HepG2 (cell line): ENCODE measurements at regions not wholly inside any gene's neighbourhood (a gene's known extent, or its start where the extent isn't known, plus 50 kb on each side); places are given as distances from the start of the nearest gene placed in this dataset.

Source experiments
- ATAC-seq: fragments of 200-7000 bp; cut with Tn5 transposase; 3 replicates; pipeline ENCODE4 v1.9.1; 2020; ENCODE audit warnings: mild to moderate bottlenecking, moderate library complexity
- BruUV-seq: library from RNA; stranded (reverse); fragments of 400-500 nt; replicated peaks from 2 replicates; lab custom pipeline; 2021; lab: Mats Ljungman, UMichigan
- CTCF ChIA-PET: fragments of 300-600 bp; formaldehyde crosslinking; extraction: SDS; loops from one replicate; lab custom pipeline; 2021; ENCODE audit warnings: low total read pairs, inconsistent platforms, low intra/inter-chr PET ratio; lab: Yijun Ruan, JAX
- POLR2A ChIA-PET: fragments of 350-600 bp; sonication (Branson Sonifier 250); formaldehyde crosslinking; loops from one replicate; lab custom pipeline; 2020; ENCODE audit warnings: antibody characterized with exemption, inconsistent platforms; lab: Yijun Ruan, JAX
- DNase-seq: peaks from one replicate; pipeline ENCODE4 v3.0.0-alpha.2; 2015; ENCODE audit warnings: low spot score
- FAIRE-seq: peaks from 3 replicates; lab custom pipeline; 2011; peaks lifted over from hg19 to GRCh38; lab: Jason Lieb, UNC
- H2AFZ ChIP-seq: one replicate; pipeline ENCODE4 v1.6.1; 2011; ENCODE audit warnings: low read length, inconsistent platforms
- H3K27ac ChIP-seq: fragments of 300-600 bp; 3 replicates; pipeline ENCODE4 v1.8.0; 2011; ENCODE audit warnings: mixed run types, mild to moderate bottlenecking, mixed read lengths, low read length, inconsistent platforms; ENCODE audit not compliant: insufficient read depth; ENCODE audit errors: extremely low read length
- H3K27me3 ChIP-seq, 2 experiments: fragments of 200-600 bp in 1 of 2; 2 replicates in 1 of 2; 3 replicates in 1 of 2; pipeline versions ENCODE4 v1.6.0 to v1.8.0; 2011; ENCODE audit warnings: low read length in 2 of 2, mild to moderate bottlenecking in 2 of 2, moderate library complexity in 2 of 2, inconsistent platforms in 1 of 2; ENCODE audit not compliant: insufficient read depth in 2 of 2, control insufficient read depth in 1 of 2
- H3K36me3 ChIP-seq, 2 experiments: fragments of 200-600 bp in 1 of 2; replicated peaks in 1 of 2; 2 replicates in 1 of 2; 3 replicates in 1 of 2; pipeline versions ENCODE4 v1.5.1 to v1.8.0; 2011; ENCODE audit warnings: low read length in 2 of 2, inconsistent platforms in 1 of 2; ENCODE audit not compliant: insufficient read depth in 2 of 2, control insufficient read depth in 1 of 2
- H3K4me1 ChIP-seq: 2 replicates; pipeline ENCODE4 v1.5.1; 2012; ENCODE audit warnings: low read length, inconsistent platforms; ENCODE audit not compliant: insufficient read depth
- H3K4me2 ChIP-seq: 2 replicates; pipeline ENCODE4 v1.6.0; 2011; ENCODE audit warnings: low read depth, low read length, inconsistent platforms
- H3K4me3 ChIP-seq, 3 experiments: fragments of 200-600 bp in 1 of 3; sonication (generic), shearing (Covaris generic) in 1 of 3; replicated peaks in 1 of 3; 2 replicates each; pipeline ENCODE4 v1.5.1; 2011 to 2016; ENCODE audit warnings: low read length in 3 of 3, inconsistent platforms in 2 of 3, low read depth in 2 of 3, mild to moderate bottlenecking in 2 of 3, control low read depth in 1 of 3, mixed read lengths in 1 of 3; ENCODE audit not compliant: insufficient read depth in 1 of 3
- H3K79me2 ChIP-seq: one replicate; pipeline ENCODE4 v1.6.1; 2011; ENCODE audit warnings: low read length, inconsistent platforms; ENCODE audit not compliant: insufficient read depth
- H3K9ac ChIP-seq: 2 replicates; pipeline ENCODE4 v1.6.0; 2011; ENCODE audit warnings: mild to moderate bottlenecking, low read depth, low read length, inconsistent platforms; ENCODE audit not compliant: insufficient read depth
- H3K9me3 ChIP-seq: 2 replicates; pipeline ENCODE4 v1.5.1; 2012; ENCODE audit warnings: mild to moderate bottlenecking, low read length
- H4K20me1 ChIP-seq: 2 replicates; pipeline ENCODE4 v1.6.0; 2011; ENCODE audit warnings: inconsistent platforms, mild to moderate bottlenecking, low read length, moderate library complexity; ENCODE audit not compliant: insufficient read depth
- CBFB ChIP-seq: sonication (generic); formaldehyde crosslinking; IDR thresholded peaks from 2 replicates; pipeline ENCODE4 v1.4.0; 2020; ENCODE audit warnings: missing genetic modification reagents
- FOSL1 ChIP-seq: sonication (generic); formaldehyde crosslinking; IDR thresholded peaks from 2 replicates; pipeline ENCODE4 v1.9.0; 2021; ENCODE audit warnings: missing genetic modification reagents, borderline replicate concordance
- FOXC1 ChIP-seq: sonication (generic); formaldehyde crosslinking; IDR thresholded peaks from 2 replicates; pipeline ENCODE4 v1.8.0; 2022; ENCODE audit warnings: mild to moderate bottlenecking, missing genetic modification reagents, borderline replicate concordance
- FOXP4 ChIP-seq: sonication (generic); formaldehyde crosslinking; IDR thresholded peaks from 2 replicates; pipeline ENCODE4 v1.4.0; 2020; ENCODE audit warnings: missing genetic modification reagents
- GABPB1 ChIP-seq: IDR thresholded peaks from 2 replicates; pipeline ENCODE4 v1.6.1; 2016; ENCODE audit warnings: mild to moderate bottlenecking, missing genetic modification reagents, moderate library complexity, missing compliant biosample characterization
- MTA3 ChIP-seq: sonication (generic); formaldehyde crosslinking; IDR thresholded peaks from 2 replicates; pipeline ENCODE4 v1.4.0; 2020; ENCODE audit warnings: missing genetic modification reagents
- SMARCE1 ChIP-seq: fragments of 450-650 bp; IDR thresholded peaks from 2 replicates; pipeline ENCODE4 v1.6.1; 2017; ENCODE audit warnings: borderline replicate concordance
- TCF7L2 ChIP-seq: IDR thresholded peaks from 2 replicates; pipeline ENCODE4 v1.6.1; 2011; ENCODE audit warnings: mild to moderate bottlenecking, low read depth, low read length, moderate library complexity
- TGIF2 ChIP-seq: IDR thresholded peaks from 2 replicates; pipeline ENCODE4 v1.6.1; 2016; ENCODE audit warnings: control low read depth, missing compliant biosample characterization
- U2AF2 ChIP-seq: fragments of 200-400 bp; formaldehyde crosslinking; IDR thresholded peaks from 2 replicates; pipeline ENCODE4 v1.6.1; 2017; ENCODE audit warnings: low read depth, mild to moderate bottlenecking, low read length
- XRCC5 ChIP-seq: fragments of 200-400 bp; formaldehyde crosslinking; optimal IDR thresholded peaks from 2 replicates; pipeline ENCODE3; 2017; ENCODE audit warnings: mild to moderate bottlenecking, low read length
- ZBTB7A ChIP-seq: sonication (generic); formaldehyde crosslinking; IDR thresholded peaks from 2 replicates; pipeline ENCODE4 v1.8.0; 2022; ENCODE audit warnings: mild to moderate bottlenecking, missing genetic modification reagents
- ZFP62 ChIP-seq: sonication (generic); formaldehyde crosslinking; IDR thresholded peaks from 2 replicates; pipeline ENCODE4 v1.4.0; 2020; ENCODE audit warnings: missing genetic modification reagents
- ZFP91 ChIP-seq: sonication (generic); formaldehyde crosslinking; IDR thresholded peaks from 2 replicates; pipeline ENCODE4 v1.9.0; 2022; ENCODE audit warnings: missing genetic modification reagents, mild to moderate bottlenecking, borderline replicate concordance
- ZNF3 ChIP-seq: IDR thresholded peaks from 2 replicates; pipeline ENCODE4 v1.7.0; 2017; ENCODE audit warnings: inconsistent platforms
- ZNF530 ChIP-seq: sonication (generic); formaldehyde crosslinking; IDR thresholded peaks from 2 replicates; pipeline ENCODE4 v1.5.0; 2020; ENCODE audit warnings: low read depth, mild to moderate bottlenecking, missing genetic modification reagents
- ZNF543 ChIP-seq: sonication (generic); formaldehyde crosslinking; IDR thresholded peaks from 2 replicates; pipeline ENCODE4 v1.4.0; 2020; ENCODE audit warnings: mild to moderate bottlenecking, missing genetic modification reagents
- ZNF768 ChIP-seq: sonication (generic); formaldehyde crosslinking; IDR thresholded peaks from 2 replicates; pipeline ENCODE4 v1.4.0; 2020; ENCODE audit warnings: missing genetic modification reagents
- WGBS: methylation state at CpG from one replicate; pipeline ENCODE4 v1.1.6; 2017; ENCODE audit warnings: low lambda C conversion rate; 5-methylcytosine and 5-hydroxymethylcytosine counted together
- in situ Hi-C: cut with HindIII; loops from 2 replicates; pipeline ENCODE4 v1.10.0; 2017; ENCODE audit warnings: low pct_unique_long_range_greater_than_20kb; ENCODE audit not compliant: extremely low pct_ligation_motif_present
- intact Hi-C: fragments of 100-400 bp; cut with micrococcal nuclease; formaldehyde crosslinking; loops from one replicate; pipeline ENCODE4 v1.10.0; 2022; ENCODE audit not compliant: unreplicated experiment

GRCh38 chr9:117487555-117488175 lies 72.8 kb upstream of the ASTN2 start (continued):
- TF ChIP-seq GABPB1 (CRISPR knock-in tag), result peak; percentile 90
- peak; percentile 49; the same call in 1 of the 2 replicates for TF ChIP-seq TGIF2 (CRISPR knock-in tag)
- peak; percentile 61; the same call in 1 of the 2 replicates for TF ChIP-seq ZNF768 (CRISPR knock-in tag)

DNA sequence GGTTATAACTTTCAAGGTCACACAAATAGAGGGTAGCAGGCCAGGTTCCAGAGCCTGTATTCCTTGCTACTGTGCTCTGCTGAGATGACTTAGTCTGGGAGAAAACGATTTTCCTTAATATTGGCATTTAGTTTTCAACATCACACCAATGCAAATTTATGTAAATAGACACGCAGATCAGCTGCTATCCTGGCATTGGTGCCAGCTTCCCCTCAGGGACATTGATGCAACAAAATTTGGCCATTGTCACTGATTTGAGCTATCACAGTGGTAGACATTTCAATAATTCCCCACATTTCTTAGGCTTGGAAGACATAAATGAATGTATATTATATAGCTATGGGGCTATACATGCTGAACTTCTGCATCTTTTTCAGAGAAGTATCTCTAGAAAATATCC lies 71.6 kb upstream of the ASTN2 start:
- Histone ChIP-seq H3K9ac (no peak overlapping the region), H4K20me1 (no peaks in the 10 kb centered on the region), H3K27me3 (no peaks in the 10 kb centered on the region), H2AFZ (no peak overlapping the region), H3K79me2 (no peaks in the 10 kb centered on the region), H3K36me3 (no peaks in the 10 kb centered on the region), H3K4me2 (no peak overlapping the region), H3K4me1 (peaks cover 45% of the 10 kb centered on the region), H3K27ac (no peak overlapping the region), H3K9me3 (no peaks in the 10 kb centered on the region), H3K4me3 (no peak overlapping the region)
- no TSS peak for BruUV-seq
- in situ Hi-C loops, result loop anchor here (5.0 kb wide), 1 partner anchor 66 kb away; no protein-coding TSS in a partner anchor
- ATAC-seq (no peak), DNase-seq (no peak), FAIRE-seq (no peak)
- TF ChIP-seq ZNF530 (CRISPR knock-in tag) (no peak), ZNF3 (CRISPR knock-in tag) (no peak), CBFB (CRISPR knock-in tag) (no peak), FOXC1 (CRISPR knock-in tag) (no peak), SMARCE1 (no peak), ZBTB7A (CRISPR knock-in tag) (no peak), MTA3 (no peak), ZFP91 (CRISPR knock-in tag) (no peak), XRCC5 (no peak), TCF7L2 (no peak), ZNF543 (CRISPR knock-in tag) (no peak), FOSL1 (CRISPR knock-in tag) (no peak), ZFP62 (CRISPR knock-in tag) (no peak), FOXP4 (CRISPR knock-in tag) (no peak), U2AF2 (no peak)
- ChIA-PET POLR2A (no interaction called here), CTCF (no interaction called here)
- intact Hi-C loops, result loop anchor here (2.0 to 5.0 kb wide), 2 partner anchors 51 to 158 kb away; no protein-coding TSS in a partner anchor
- 21% methylated on average over 2 of the region's 2 CpGs for WGBS
